Activated T-cell treated with anti-CD3 and anti-CD28 coated beads, Interleukin-2, amount 50 U/mL, for 4 hours (primary cell): ENCODE measurements at regions not wholly inside any gene's neighbourhood (a gene's known extent, or its start where the extent isn't known, plus 50 kb on each side); places are given as distances from the start of the nearest gene placed in this dataset.

Experiments
- ATAC-seq, 2 donors: fragments of 200-7000 bp; cut with Tn5 transposase; one replicate each; pipeline ENCODE4 v1.10.0; 2021
- DNase-seq: peaks from one replicate; pipeline ENCODE4 v3.0.0-alpha.2; 2020
- H3K27me3 Mint-ChIP-seq: one replicate; pipeline ENCODE4 v1.8.0; 2021; ENCODE audit warnings: low read depth, mixed read lengths
- H3K36me3 Mint-ChIP-seq: one replicate; pipeline ENCODE4 v1.8.0; 2022; ENCODE audit warnings: mixed read lengths; ENCODE audit not compliant: insufficient read depth
- H3K4me1 Mint-ChIP-seq: one replicate; pipeline ENCODE4 v1.8.0; 2021; ENCODE audit warnings: low read depth, mixed read lengths
- H3K4me3 Mint-ChIP-seq: one replicate; pipeline ENCODE4 v1.8.0; 2021; ENCODE audit warnings: mild to moderate bottlenecking, moderate library complexity, mixed read lengths
- H3K9me3 Mint-ChIP-seq: one replicate; pipeline ENCODE4 v1.8.0; 2021; ENCODE audit warnings: mixed read lengths

GRCh38 chr11:36874291-36874690 lies 276.3 kb upstream of the RAG2 start:
- Mint-ChIP-seq H3K9me3 (no peaks in the 10 kb centered on the region), H3K4me3 (no peak overlapping the region), H3K27me3 (no peaks in the 10 kb centered on the region), H3K4me1 (no peaks in the 10 kb centered on the region), H3K36me3 (no peaks in the 10 kb centered on the region)
- ATAC-seq = no peak
- no peak for DNase-seq

DNA sequence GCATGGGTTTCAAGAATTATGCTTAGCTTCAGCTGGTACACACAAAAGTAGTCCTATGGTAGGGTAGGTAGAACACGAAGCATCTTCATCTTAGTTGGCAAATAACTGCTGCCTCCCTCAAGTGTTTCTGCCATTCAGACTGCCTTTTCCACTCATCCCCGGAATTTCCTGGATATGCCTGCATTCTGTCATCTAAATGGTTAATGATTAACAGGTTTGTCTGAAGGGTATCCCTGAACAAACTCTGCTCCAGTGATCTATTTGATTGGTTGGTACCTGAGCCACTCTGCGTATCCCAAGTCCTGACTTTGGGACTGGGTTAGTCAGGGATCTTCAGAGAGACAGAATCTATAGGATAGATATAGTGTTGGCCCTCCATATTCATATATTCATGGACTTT lies 272.3 kb upstream of the RAG2 start:
- H3K4me3 Mint-ChIP-seq = no peak overlapping the region
- DNase-seq (no peak), ATAC-seq (no peak)
- no peaks in the 10 kb centered on the region for H3K4me1 Mint-ChIP-seq
- H3K9me3 Mint-ChIP-seq = no peaks in the 10 kb centered on the region
- no peaks in the 10 kb centered on the region for H3K36me3 Mint-ChIP-seq
- H3K27me3 Mint-ChIP-seq = no peaks in the 10 kb centered on the region

- no peaks in the 10 kb centered on the region for H3K4me1 Mint-ChIP-seq
- no peaks in the 10 kb centered on the region for H3K36me3 Mint-ChIP-seq
- DNase-seq (no peak), ATAC-seq (no peak)
- no peaks in the 10 kb centered on the region for H3K27me3 Mint-ChIP-seq
- H3K4me3 Mint-ChIP-seq = no peak overlapping the region
- H3K9me3 Mint-ChIP-seq = no peaks in the 10 kb centered on the region
Observed at GRCh38 chr11:36868380-36868779, 270.3 kb upstream of the RAG2 start.

DNA sequence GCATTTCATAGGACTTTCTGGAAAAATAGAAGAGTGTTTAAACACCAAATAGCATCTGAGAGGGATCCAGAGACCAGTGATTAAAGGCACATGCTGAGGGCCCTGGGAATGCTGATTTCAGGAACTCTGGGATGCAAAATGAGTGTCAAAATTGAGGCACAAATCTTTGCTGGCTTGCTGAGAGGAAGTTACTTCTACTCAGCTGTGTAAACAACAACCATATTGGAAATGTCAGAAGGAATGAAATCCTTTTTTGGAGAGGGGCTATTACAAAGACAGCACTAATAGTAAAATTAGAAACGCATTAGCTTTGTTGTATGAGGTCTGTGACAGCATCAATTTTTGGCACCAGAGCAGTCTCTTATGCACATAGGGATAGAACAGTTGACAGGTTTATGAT lies 267.8 kb upstream of the RAG2 start:
- Mint-ChIP-seq H3K36me3 (no peaks in the 10 kb centered on the region), H3K27me3 (no peaks in the 10 kb centered on the region), H3K4me3 (no peak overlapping the region), H3K9me3 (no peaks in the 10 kb centered on the region), H3K4me1 (no peaks in the 10 kb centered on the region)
- DNase-seq (no peak), ATAC-seq (no peak)

DNA sequence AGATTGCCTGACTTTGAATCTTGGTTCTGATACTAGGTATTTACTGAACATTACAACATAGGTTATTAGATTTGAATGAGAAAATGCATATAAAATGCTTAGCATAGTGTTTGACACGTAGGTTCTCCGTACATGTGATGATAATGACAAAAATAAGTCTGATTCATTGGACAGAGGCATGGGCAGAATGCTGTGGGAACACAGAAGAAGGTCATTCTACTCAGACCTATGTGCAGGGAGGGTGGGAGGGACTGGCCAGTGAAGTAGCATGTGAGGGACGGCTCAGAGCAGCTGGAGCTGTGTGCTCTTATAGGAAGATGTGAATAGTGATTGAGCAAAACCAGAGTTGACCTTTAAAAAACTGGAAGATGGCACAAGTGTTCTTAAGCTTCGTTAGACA lies 256.8 kb upstream of the RAG2 start:
- Mint-ChIP-seq H3K4me1 (no peaks in the 10 kb centered on the region), H3K27me3 (no peaks in the 10 kb centered on the region), H3K36me3 (no peaks in the 10 kb centered on the region), H3K9me3 (no peaks in the 10 kb centered on the region), H3K4me3 (no peak overlapping the region)
- no peak for DNase-seq
- no peak for ATAC-seq

GRCh38 chr11:36848660-36849059 lies 250.6 kb upstream of the RAG2 start:
- no peaks in the 10 kb centered on the region for H3K27me3 Mint-ChIP-seq
- no peak overlapping the region for H3K4me3 Mint-ChIP-seq
- ATAC-seq (no peak), DNase-seq (no peak)
- peaks cover 3% of the 10 kb centered on the region for H3K9me3 Mint-ChIP-seq
- no peaks in the 10 kb centered on the region for H3K36me3 Mint-ChIP-seq
- H3K4me1 Mint-ChIP-seq = no peaks in the 10 kb centered on the region

GRCh38 chr11:36840378-36840777 lies 242.3 kb upstream of the RAG2 start:
- no peak for ATAC-seq
- peaks cover 2% of the 10 kb centered on the region for H3K9me3 Mint-ChIP-seq

DNA sequence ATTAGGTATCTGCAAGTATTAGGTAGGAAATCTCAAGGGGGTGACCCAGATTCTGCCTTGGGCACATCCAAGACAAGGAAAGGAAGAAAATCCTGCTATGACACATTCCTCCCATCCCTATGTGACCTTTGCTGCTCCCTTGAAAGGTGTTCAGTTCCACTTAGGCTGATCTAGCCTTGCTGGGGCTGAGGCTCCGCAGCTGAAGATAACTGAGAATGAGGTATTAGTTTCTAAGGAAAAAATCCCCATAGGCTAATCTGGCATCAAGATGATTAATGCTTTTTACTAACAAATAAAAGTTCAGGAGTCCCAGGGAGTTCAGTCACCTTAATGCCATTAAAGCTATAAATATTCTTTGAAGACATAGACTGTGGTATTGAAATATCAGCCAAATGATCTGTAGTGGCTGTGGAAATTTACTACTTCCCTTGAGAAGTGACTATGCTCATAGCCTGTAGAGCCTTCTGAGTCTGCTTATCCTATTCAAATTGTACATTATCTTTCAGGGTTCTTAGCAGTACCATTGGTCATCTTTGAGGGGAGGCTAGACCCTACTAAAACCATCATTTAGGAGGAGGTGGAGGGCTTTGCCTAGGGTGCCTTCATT lies 239.9 kb upstream of the RAG2 start:
- no peak for ATAC-seq
- peaks cover 3% of the 10 kb centered on the region for H3K27me3 Mint-ChIP-seq

More at GRCh38 chr11:36840378-36840777, 242.3 kb upstream of the RAG2 start:
- no peaks in the 10 kb centered on the region for H3K27me3 Mint-ChIP-seq
- H3K4me1 Mint-ChIP-seq = no peaks in the 10 kb centered on the region
- H3K4me3 Mint-ChIP-seq = no peak overlapping the region
- no peaks in the 10 kb centered on the region for H3K36me3 Mint-ChIP-seq
- no peak for DNase-seq

GRCh38 chr11:36825251-36825650 lies 227.2 kb upstream of the RAG2 start:
- Mint-ChIP-seq H3K36me3 (no peaks in the 10 kb centered on the region), H3K4me3 (no peak overlapping the region), H3K4me1 (no peaks in the 10 kb centered on the region), H3K27me3 (no peaks in the 10 kb centered on the region), H3K9me3 (no peaks in the 10 kb centered on the region)
- DNase-seq (no peak), ATAC-seq (no peak)

More for the DNA sequence above, 239.9 kb upstream of the RAG2 start:
- no peaks in the 10 kb centered on the region for H3K4me1 Mint-ChIP-seq
- H3K36me3 Mint-ChIP-seq = no peaks in the 10 kb centered on the region
- DNase-seq = no peak
- H3K4me3 Mint-ChIP-seq = no peak overlapping the region
- H3K9me3 Mint-ChIP-seq = peaks cover 2% of the 10 kb centered on the region

- Mint-ChIP-seq H3K27me3 (peaks cover 2% of the 10 kb centered on the region), H3K4me3 (no peak overlapping the region), H3K36me3 (no peaks in the 10 kb centered on the region), H3K4me1 (no peaks in the 10 kb centered on the region), H3K9me3 (no peaks in the 10 kb centered on the region)
- DNase-seq (no peak), ATAC-seq (no peak)
Observed at GRCh38 chr11:36824349-36824748, 226.3 kb upstream of the RAG2 start.

DNA sequence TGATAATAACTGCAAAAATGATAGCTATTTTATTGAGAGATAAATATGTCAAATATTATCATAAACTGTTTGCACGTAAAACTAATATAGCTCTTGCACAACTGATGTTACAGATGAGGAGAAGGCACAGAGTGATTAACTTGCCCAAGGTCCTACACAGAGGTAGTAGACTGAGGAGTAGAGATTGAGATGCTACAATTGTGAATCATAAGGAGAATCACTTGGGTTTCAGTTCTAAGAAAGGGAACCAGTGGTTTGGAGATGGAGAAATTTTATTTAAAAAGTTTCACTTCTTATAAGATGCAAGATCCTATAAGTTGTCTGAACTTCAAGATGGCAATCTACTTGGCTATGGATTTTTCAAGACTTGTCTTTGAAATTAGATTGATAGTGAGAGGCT lies 224.8 kb upstream of the RAG2 start:
- Mint-ChIP-seq H3K4me3 (no peak overlapping the region), H3K9me3 (no peaks in the 10 kb centered on the region), H3K36me3 (no peaks in the 10 kb centered on the region), H3K27me3 (peaks cover 2% of the 10 kb centered on the region), H3K4me1 (no peaks in the 10 kb centered on the region)
- ATAC-seq (no peak), DNase-seq (no peak)

DNA sequence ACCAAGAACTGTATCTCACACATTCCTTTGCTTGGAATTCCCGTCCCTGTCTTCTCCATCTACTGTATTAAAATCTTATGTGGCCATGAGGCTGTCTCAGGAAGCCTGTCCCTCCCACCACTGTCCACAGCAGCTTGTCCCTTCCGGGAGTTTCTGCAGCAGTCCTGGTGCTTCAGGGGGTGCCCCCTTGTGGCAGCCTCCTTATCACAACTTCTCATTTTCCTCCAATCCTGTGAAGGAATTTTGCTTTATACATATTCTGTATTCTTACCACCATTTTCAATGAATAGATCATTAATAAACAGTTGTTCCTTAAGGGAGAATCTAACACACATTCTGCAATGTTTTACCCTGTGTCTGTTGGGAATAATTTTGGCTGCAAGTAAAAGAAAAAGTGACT lies 220.4 kb upstream of the RAG2 start:
- Mint-ChIP-seq H3K9me3 (no peaks in the 10 kb centered on the region), H3K4me1 (no peaks in the 10 kb centered on the region), H3K27me3 (peaks cover 2% of the 10 kb centered on the region), H3K4me3 (no peak overlapping the region), H3K36me3 (no peaks in the 10 kb centered on the region)
- ATAC-seq (no peak), DNase-seq (no peak)

DNA sequence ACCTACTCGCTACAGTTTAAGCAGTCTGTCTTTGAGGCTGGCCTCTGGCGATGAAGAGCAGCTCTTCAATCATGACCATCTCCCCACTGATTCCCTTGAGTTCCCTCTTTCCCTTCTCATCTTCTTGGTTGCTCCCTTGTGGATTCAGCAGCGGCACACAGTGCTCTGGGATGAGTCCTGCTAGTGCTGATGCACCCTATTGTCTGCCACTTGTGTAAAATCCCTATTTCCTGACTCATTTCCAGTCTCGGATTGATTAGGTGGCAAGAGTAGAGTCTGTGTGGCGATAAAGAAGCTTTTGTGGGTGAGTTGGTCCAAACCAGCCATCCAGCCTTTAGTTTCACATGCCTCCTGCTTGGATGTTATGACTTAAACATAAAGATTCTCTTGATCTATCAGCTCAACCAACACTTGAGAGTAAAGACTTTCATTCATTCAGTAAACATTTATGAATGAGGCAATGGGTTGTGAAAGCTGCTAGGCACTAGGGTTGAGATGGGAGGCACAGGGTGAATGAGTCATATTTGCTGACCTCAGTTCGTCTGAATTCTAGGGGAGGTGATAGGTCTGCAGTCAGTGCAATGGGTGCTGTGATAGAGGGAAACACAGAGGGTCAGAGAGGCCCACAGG lies 219.4 kb upstream of the RAG2 start:
- no peak for ATAC-seq
- no peaks in the 10 kb centered on the region for H3K4me1 Mint-ChIP-seq
- peaks cover 2% of the 10 kb centered on the region for H3K27me3 Mint-ChIP-seq
- no peaks in the 10 kb centered on the region for H3K36me3 Mint-ChIP-seq
- no peak for DNase-seq
- H3K4me3 Mint-ChIP-seq = no peak overlapping the region
- H3K9me3 Mint-ChIP-seq = no peaks in the 10 kb centered on the region

DNA sequence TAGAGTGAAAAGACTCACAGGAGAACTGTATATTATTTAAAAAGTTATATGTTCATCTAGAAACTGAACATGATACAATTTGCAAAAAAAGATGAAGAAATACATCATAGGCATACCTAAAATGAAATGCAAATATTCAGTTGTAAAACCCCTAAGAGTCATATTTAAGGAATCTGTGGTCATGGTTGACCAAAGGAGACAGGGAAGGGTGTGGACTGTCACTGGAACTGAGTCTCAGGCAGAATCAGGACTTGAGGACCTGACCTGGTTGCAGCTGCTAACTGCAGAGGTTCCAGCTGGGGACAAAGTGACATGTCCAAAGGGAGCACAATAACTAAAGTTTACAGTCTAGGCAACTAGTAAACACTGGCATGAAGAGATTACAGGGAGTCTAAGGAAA lies 211.3 kb upstream of the RAG2 start:
- Mint-ChIP-seq H3K4me1 (no peaks in the 10 kb centered on the region), H3K36me3 (no peaks in the 10 kb centered on the region), H3K4me3 (no peak overlapping the region), H3K9me3 (no peaks in the 10 kb centered on the region), H3K27me3 (no peaks in the 10 kb centered on the region)
- ATAC-seq (no peak), DNase-seq (no peak)

GRCh38 chr11:36807871-36808270 lies 209.8 kb upstream of the RAG2 start:
- no peaks in the 10 kb centered on the region for H3K36me3 Mint-ChIP-seq
- no peaks in the 10 kb centered on the region for H3K27me3 Mint-ChIP-seq
- H3K4me1 Mint-ChIP-seq = no peaks in the 10 kb centered on the region
- no peak overlapping the region for H3K4me3 Mint-ChIP-seq
- ATAC-seq (no peak), DNase-seq (no peak)
- no peaks in the 10 kb centered on the region for H3K9me3 Mint-ChIP-seq
